ENCODE measurements at regions not wholly inside any gene's neighbourhood (a gene's known extent, or its start where the extent isn't known, plus 50 kb on each side); places are given as distances from the start of the nearest gene placed in this dataset.

DNA sequence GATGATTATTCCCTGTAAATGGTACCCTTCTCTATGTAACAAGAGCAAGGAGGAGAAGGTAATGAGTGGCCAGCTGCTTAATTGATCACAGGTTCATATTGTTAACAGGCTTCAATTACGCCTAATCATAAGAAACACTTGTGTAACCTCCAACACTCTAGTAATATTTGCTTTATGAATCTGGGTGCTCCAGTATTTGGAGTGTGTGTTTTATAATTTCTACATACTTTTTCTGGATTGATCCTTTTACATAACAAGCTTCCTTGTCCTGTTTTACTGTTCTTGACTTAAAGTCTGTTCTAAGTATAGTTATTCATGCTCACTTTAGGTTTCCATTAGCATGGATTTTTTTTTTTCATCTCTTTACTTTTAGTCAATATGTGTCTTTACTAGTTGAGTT is 984.2 kb downstream of the AMY1C start:
- no TSS peak for BruUV-seq (replicated peaks)
- no peak overlapping the region for H3K27ac ChIP-seq (ENCODE audit: control insufficient read depth, insufficient read depth)
- no peak overlapping the region for H3K4me3 ChIP-seq
- ChIA-PET POLR2A (interaction anchor here (1.1 kb wide), 1 partner anchor 11 kb away, joined by 3 read pairs; no protein-coding TSS in a partner anchor), SMC1A (ENCODE audit: uncharacterized antibody, unreplicated experiment) (interaction anchor here (0.7 to 1.5 kb wide), 3 partner anchors 12 to 130 kb away, joined by 3 to 5 read pairs (median 4); no protein-coding TSS in a partner anchor), RAD21 (ENCODE audit: unreplicated experiment) (no interaction called here), CTCF (no interaction called here)
- FAIRE-seq (peak; percentile 83), DNase-seq (ENCODE audit: low read depth, low spot score) (no peak), ATAC-seq (no peak)
- WGBS (ENCODE audit: insufficient coverage, insufficient replicate concordance, low lambda C conversion rate, missing lambda C conversion rate) = 79% methylated on average over 1 of the region's 1 CpG
- no peak overlapping the region for H2AFZ ChIP-seq (ENCODE audit: control insufficient read depth, low read depth, low read length)
- intact Hi-C loops (cut with micrococcal nuclease; ENCODE audit: unreplicated experiment) = no loop called here
- in situ Hi-C loops (cut with MboI) = no loop called here
- H3K27me3 ChIP-seq (replicated peaks in 1 of 2; ENCODE audit: control insufficient read depth in 2 of 2, insufficient read depth in 2 of 2, low read length in 1 of 2) = no peaks in the 10 kb centered on the region
- no peaks in the 10 kb centered on the region for H3K9me3 ChIP-seq (replicated peaks; ENCODE audit: control insufficient read depth, insufficient read depth, low read length)
- H3K79me2 ChIP-seq (ENCODE audit: control insufficient read depth, insufficient read depth, low read length) = no peaks in the 10 kb centered on the region
- H3K36me3 ChIP-seq (ENCODE audit: control insufficient read depth in 2 of 2, insufficient read depth in 2 of 2, low read length in 1 of 2) = no peaks in the 10 kb centered on the region
- no peaks in the 10 kb centered on the region for H3K4me1 ChIP-seq (ENCODE audit: control insufficient read depth, insufficient read depth, low read length)
- H3K9ac ChIP-seq (ENCODE audit: control insufficient read depth, insufficient read depth, low read length) = no peak overlapping the region
- no peaks in the 10 kb centered on the region for H4K20me1 ChIP-seq (ENCODE audit: control insufficient read depth, insufficient read depth)
- TF ChIP-seq FOXK2 (IDR thresholded peaks at IDR 0.05) (no peak), CREB1 (IDR thresholded peaks at IDR 0.05; ENCODE audit: low read depth) (no peak), SUPT20H (IDR thresholded peaks at IDR 0.05; ENCODE audit: borderline replicate concordance, control insufficient read depth, low read depth, low read length) (no peak), NBN (IDR thresholded peaks at IDR 0.05) (no peak)
- no peak overlapping the region for H3K4me2 ChIP-seq (ENCODE audit: control insufficient read depth, insufficient read depth)

DNA sequence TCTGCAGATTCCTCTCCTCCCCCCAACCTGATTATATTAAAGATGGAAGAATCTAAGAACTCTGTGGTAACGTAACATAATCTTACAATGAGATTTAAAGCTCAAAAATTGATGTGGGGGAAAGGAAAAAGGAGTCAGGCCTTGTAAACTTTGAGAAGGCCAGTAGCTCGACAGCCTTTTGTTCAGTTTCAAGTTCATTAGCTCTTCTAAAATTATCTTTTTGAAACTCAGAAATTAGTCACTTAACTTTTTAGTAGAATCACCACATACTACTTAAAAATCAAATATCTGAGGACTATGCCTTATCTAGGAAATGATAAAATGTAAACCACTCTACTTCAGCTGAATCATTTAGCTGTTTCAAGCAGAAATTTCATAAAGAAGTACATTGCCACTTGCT is 996.2 kb downstream of the AMY1C start:
- RAD21 ChIA-PET (ENCODE audit: unreplicated experiment) = interaction anchor here (0.9 to 1.5 kb wide), 3 partner anchors 9 to 23 kb away, joined by 4 to 5 read pairs (median 5); no protein-coding TSS in a partner anchor
- TF ChIP-seq NFIC (IDR thresholded peaks at IDR 0.05; ENCODE audit: low read depth, low read length) (0 out of 2 replicates have a peak, but pooled peaks have one; percentile 27), MEF2A (IDR thresholded peaks at IDR 0.05; ENCODE audit: insufficient read depth, low read depth, low read length) (0 out of 2 replicates have a peak, but pooled peaks have one; percentile 6), EP300 (IDR thresholded peaks at IDR 0.05; ENCODE audit: borderline replicate concordance in 1 of 2, control insufficient read depth in 1 of 2, low read depth in 2 of 2, low read length in 2 of 2) (no peak), MTA2 (IDR thresholded peaks at IDR 0.05; ENCODE audit: low read depth) (peak; percentile 54; the same call in 1 of the 2 replicates), SMAD1 (IDR thresholded peaks at IDR 0.05; ENCODE audit: low read depth, partially characterized antibody) (no peak), IKZF2 (IDR thresholded peaks at IDR 0.05) (no peak), ZNF24 (IDR thresholded peaks at IDR 0.05) (peak; percentile 84)
- Histone ChIP-seq H3K36me3 (ENCODE audit: control insufficient read depth in 2 of 2, insufficient read depth in 2 of 2, low read length in 1 of 2) (no peaks in the 10 kb centered on the region), H4K20me1 (ENCODE audit: control insufficient read depth, insufficient read depth) (no peaks in the 10 kb centered on the region), H3K27ac (ENCODE audit: control insufficient read depth, insufficient read depth) (no peak overlapping the region), H3K9ac (ENCODE audit: control insufficient read depth, insufficient read depth, low read length) (no peak overlapping the region), H3K27me3 (replicated peaks in 1 of 2; ENCODE audit: control insufficient read depth in 2 of 2, insufficient read depth in 2 of 2, low read length in 1 of 2) (no peaks in the 10 kb centered on the region), H2AFZ (ENCODE audit: control insufficient read depth, low read depth, low read length) (no peak overlapping the region; the same call in 1 of the 2 replicates), H3K4me2 (ENCODE audit: control insufficient read depth, insufficient read depth) (peak overlapping the region; percentile 5; the same call in 1 of the 2 replicates), H3K4me1 (ENCODE audit: control insufficient read depth, insufficient read depth, low read length) (peaks cover 15% of the 10 kb centered on the region; the same call in 1 of the 2 replicates), H3K9me3 (replicated peaks; ENCODE audit: control insufficient read depth, insufficient read depth, low read length) (no peaks in the 10 kb centered on the region), H3K4me3 (no peak overlapping the region), H3K79me2 (ENCODE audit: control insufficient read depth, insufficient read depth, low read length) (no peaks in the 10 kb centered on the region)
- peak; percentile 75 for FAIRE-seq
- SMC1A ChIA-PET (ENCODE audit: uncharacterized antibody, unreplicated experiment) = interaction anchor here (0.9 to 2.5 kb wide), 5 partner anchors 15 to 37 kb away, joined by 3 to 11 read pairs (median 5); no protein-coding TSS in a partner anchor
- intact Hi-C loops (cut with micrococcal nuclease; ENCODE audit: unreplicated experiment) (loop anchor here (2.0 kb wide), 1 partner anchor 15 kb away; no protein-coding TSS in a partner anchor), in situ Hi-C loops (cut with MboI) (no loop called here)
- POLR2A ChIA-PET = interaction anchor here (0.9 kb wide), 1 partner anchor 21 kb away, joined by 4 read pairs; no protein-coding TSS in a partner anchor
- BruUV-seq (replicated peaks) = no TSS peak
- peak; percentile 56 for ATAC-seq
- CTCF ChIA-PET = interaction anchor here (0.8 kb wide), 1 partner anchor 18 kb away, joined by 3 read pairs; no protein-coding TSS in a partner anchor
- 16% methylated on average over 2 of the region's 2 CpGs for WGBS (ENCODE audit: insufficient coverage, insufficient replicate concordance, low lambda C conversion rate, missing lambda C conversion rate)
- no peak for DNase-seq (ENCODE audit: low read depth, low spot score)

Data from GM12878 (cell line).